ENCODE measurements at regions not wholly inside any gene's neighbourhood (a gene's known extent, or its start where the extent isn't known, plus 50 kb on each side); places are given as distances from the start of the nearest gene placed in this dataset.
"Not testable (repeated sequence)": the region's sequence is repeated elsewhere in the genome, so short reads cannot be mapped to it uniquely, and the experiment has no call there.

DNA sequence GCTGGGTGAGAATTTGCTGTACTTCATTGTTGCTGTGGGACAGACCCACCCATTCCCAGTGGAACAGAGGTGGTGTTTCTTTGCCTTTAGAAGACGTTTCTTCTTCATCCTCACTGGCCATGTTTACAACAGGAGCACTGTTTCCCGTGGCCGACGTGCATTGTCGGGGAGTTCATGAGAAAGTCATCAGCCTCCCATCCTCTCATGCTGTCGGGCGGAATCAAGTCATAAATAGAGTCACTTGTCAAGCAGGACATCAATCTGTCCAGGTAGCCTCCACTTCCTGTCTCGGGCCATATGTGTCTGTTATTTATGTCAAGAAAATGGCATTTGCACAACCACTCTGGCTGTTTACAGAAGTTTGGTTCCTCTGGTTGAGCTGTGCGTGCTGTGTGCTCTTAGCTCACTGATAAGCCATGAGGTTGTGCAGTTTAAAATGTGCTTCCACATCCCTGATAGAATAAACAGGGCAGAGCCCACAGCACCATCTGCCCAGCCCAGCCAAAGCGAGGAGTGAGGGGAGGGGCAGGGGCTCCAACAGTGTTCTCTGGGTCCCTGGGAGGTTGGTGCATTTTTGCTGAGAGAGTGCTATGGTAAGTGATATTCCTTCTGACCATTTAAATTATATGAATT is 401.9 kb upstream of the IRX2 start:
- Histone ChIP-seq H3K36me3 (no peaks in the 10 kb centered on the region), H3K27me3 (replicated peaks; ENCODE audit: insufficient read depth) (no peaks in the 10 kb centered on the region), H3K27ac (no peak overlapping the region), H3K4me3 (no peak overlapping the region), H3K4me1 (ENCODE audit: control insufficient read depth in 1 of 2, low read depth in 2 of 2) (no peaks in the 10 kb centered on the region), H3K9me3 (no peaks in the 10 kb centered on the region)
- TF ChIP-seq, protein P1, sequence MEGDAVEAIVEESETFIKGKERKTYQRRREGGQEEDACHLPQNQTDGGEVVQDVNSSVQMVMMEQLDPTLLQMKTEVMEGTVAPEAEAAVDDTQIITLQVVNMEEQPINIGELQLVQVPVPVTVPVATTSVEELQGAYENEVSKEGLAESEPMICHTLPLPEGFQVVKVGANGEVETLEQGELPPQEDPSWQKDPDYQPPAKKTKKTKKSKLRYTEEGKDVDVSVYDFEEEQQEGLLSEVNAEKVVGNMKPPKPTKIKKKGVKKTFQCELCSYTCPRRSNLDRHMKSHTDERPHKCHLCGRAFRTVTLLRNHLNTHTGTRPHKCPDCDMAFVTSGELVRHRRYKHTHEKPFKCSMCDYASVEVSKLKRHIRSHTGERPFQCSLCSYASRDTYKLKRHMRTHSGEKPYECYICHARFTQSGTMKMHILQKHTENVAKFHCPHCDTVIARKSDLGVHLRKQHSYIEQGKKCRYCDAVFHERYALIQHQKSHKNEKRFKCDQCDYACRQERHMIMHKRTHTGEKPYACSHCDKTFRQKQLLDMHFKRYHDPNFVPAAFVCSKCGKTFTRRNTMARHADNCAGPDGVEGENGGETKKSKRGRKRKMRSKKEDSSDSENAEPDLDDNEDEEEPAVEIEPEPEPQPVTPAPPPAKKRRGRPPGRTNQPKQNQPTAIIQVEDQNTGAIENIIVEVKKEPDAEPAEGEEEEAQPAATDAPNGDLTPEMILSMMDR (IDR thresholded peaks at IDR 0.05): no peak
- DNase-seq (ENCODE audit: low spot score): no peak
- ATAC-seq (ENCODE audit: insufficient number of reproducible peaks, low FRiP score, low read depth): no peak

DNA sequence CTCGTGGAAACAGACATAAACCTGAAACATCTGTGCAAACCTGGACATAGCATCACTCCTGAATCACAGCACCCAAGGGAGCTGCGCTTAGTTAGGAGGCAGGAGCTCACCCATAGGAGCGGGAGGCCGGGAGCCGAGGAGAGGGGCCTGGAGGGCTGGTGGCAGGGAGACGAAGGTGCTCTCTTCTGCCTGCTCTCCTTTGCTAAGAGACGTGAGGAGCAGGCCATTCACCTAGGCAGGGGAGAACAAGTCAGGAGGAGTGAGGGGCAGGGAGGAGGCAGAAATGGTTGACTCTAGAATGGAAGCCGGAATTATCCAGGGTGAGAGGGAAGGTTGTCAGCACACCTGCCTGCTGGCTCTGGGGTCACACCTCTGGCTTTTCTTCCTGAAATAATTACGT is 398.4 kb upstream of the IRX2 start:
- no peak overlapping the region for H3K4me3 ChIP-seq
- ATAC-seq (ENCODE audit: insufficient number of reproducible peaks, low FRiP score, low read depth) (no peak), DNase-seq (ENCODE audit: low spot score) (no peak)
- TF ChIP-seq, protein P1 (IDR thresholded peaks at IDR 0.05): no peak
- no peak overlapping the region for H3K27ac ChIP-seq
- H3K4me1 ChIP-seq (ENCODE audit: control insufficient read depth in 1 of 2, low read depth in 2 of 2): no peaks in the 10 kb centered on the region
- H3K9me3 ChIP-seq: no peaks in the 10 kb centered on the region
- no peaks in the 10 kb centered on the region for H3K36me3 ChIP-seq
- H3K27me3 ChIP-seq (replicated peaks; ENCODE audit: insufficient read depth): no peaks in the 10 kb centered on the region

DNA sequence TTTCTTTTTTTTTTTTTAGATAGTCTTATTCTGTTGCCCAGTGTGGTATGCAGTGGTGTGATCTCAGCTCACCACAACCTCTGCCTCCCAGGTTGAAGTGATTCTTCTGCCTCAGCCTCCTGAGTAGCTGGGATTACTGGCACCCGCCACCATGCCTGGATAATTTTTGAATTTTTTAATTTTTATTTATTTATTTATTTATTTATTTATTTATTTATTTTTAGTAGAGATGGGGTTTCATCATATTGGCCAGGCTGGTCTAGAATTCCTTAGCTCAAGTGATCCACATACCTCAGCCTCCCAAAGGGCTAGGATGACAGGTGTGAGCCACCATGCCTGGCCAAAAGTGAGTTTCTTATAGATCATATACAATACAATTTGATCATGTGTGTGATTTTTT is 395.9 kb upstream of the IRX2 start:
- H3K27ac ChIP-seq; DNase-seq (ENCODE audit: low spot score); H3K27me3 ChIP-seq (replicated peaks; ENCODE audit: insufficient read depth); H3K36me3 ChIP-seq; ATAC-seq (ENCODE audit: insufficient number of reproducible peaks, low FRiP score, low read depth); H3K4me1 ChIP-seq (ENCODE audit: control insufficient read depth in 1 of 2, low read depth in 2 of 2); H3K9me3 ChIP-seq; H3K4me3 ChIP-seq: not testable (repeated sequence)

DNA sequence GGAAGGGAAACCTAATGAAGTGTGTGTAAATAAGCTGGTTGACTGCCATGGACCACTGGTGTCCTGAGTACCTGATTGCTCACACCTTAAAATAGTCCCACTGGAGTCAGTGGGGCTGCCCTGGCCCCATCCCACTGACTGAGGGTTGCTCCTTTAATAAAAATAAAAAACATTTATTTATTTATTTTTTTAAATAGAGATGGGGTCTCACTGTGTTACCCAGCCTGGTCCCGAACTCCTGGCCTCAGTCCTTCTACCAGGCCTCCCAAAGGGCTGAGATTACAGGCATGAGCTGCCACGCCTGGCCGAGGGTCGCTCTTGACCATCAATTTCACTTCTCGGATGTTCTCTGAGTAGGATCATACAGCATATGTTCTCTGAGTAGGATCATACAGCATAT is 394.2 kb upstream of the IRX2 start:
- TF ChIP-seq, protein P1 (IDR thresholded peaks at IDR 0.05): no peak
- no peak overlapping the region for H3K4me3 ChIP-seq
- H3K27me3 ChIP-seq (replicated peaks; ENCODE audit: insufficient read depth): no peaks in the 10 kb centered on the region
- H3K36me3 ChIP-seq: no peaks in the 10 kb centered on the region
- ATAC-seq (ENCODE audit: insufficient number of reproducible peaks, low FRiP score, low read depth) (no peak), DNase-seq (ENCODE audit: low spot score) (no peak)
- H3K9me3 ChIP-seq: no peaks in the 10 kb centered on the region
- H3K4me1 ChIP-seq (ENCODE audit: control insufficient read depth in 1 of 2, low read depth in 2 of 2): no peaks in the 10 kb centered on the region
- no peak overlapping the region for H3K27ac ChIP-seq

DNA sequence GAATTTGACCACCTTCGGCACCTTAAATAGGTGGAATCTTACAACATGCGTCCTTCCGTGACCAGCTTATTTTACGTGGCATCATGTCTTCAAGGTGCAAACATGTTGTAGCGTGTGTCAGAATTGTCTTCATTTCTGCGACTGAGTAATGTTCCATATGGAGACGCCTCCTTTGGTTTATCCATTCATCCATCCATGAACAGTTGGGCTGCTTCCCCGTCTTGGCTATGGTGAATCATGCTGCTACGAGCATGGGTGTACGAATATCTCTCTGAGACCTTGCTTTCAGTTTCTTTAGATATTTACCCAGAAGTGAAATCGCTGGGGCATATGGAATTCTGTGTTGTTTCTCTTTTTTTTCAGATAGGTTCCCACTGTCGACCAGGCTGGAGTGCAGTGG is 391.9 kb upstream of the IRX2 start:
- no peak overlapping the region for H3K4me3 ChIP-seq
- no peak for DNase-seq (ENCODE audit: low spot score)
- H3K9me3 ChIP-seq: no peaks in the 10 kb centered on the region
- TF ChIP-seq, protein P1 (IDR thresholded peaks at IDR 0.05): no peak
- no peak overlapping the region for H3K27ac ChIP-seq
- H3K36me3 ChIP-seq: no peaks in the 10 kb centered on the region
- no peaks in the 10 kb centered on the region for H3K27me3 ChIP-seq (replicated peaks; ENCODE audit: insufficient read depth)
- H3K4me1 ChIP-seq (ENCODE audit: control insufficient read depth in 1 of 2, low read depth in 2 of 2): no peaks in the 10 kb centered on the region
- no peak for ATAC-seq (ENCODE audit: insufficient number of reproducible peaks, low FRiP score, low read depth)
